K562 (cell line): ENCODE measurements at regions not wholly inside any gene's neighbourhood (a gene's known extent, or its start where the extent isn't known, plus 50 kb on each side); places are given as distances from the start of the nearest gene placed in this dataset.

ENCODE experiments used
- ATAC-seq: fragments of 200-7000 bp; cut with Tn5 transposase; 3 replicates; pipeline ENCODE4 v1.9.1; 2020; ENCODE audit warnings: moderate library complexity
- BruUV-seq: library from RNA; stranded (reverse); fragments of 400-500 nt; replicated peaks from 2 replicates; lab custom pipeline; 2021; lab: Mats Ljungman, UMichigan
- CTCF ChIA-PET: fragments of 300-600 bp; formaldehyde crosslinking; extraction: SDS; loops from one replicate; lab custom pipeline; 2021; ENCODE audit warnings: low intra/inter-chr PET ratio; lab: Yijun Ruan, JAX
- POLR2A ChIA-PET: fragments of 300-600, 350-650 bp; sonication (Branson Sonifier 250); formaldehyde crosslinking; extraction: SDS; loops from one replicate; lab custom pipeline; 2021; ENCODE audit warnings: antibody characterized with exemption, inconsistent platforms; lab: Yijun Ruan, JAX
- DNase-seq, 4 experiments: peaks; one replicate each; pipeline versions ENCODE4 v3.0.0 to v3.0.0-alpha.2; 2011 to 2018; ENCODE audit warnings: low spot score in 3 of 4, mixed read lengths in 3 of 4; ENCODE audit errors: extremely low read depth in 1 of 4
- FAIRE-seq: peaks from 2 replicates; lab custom pipeline; 2011; peaks lifted over from hg19 to GRCh38; lab: Jason Lieb, UNC
- H2AFZ ChIP-seq: 2 replicates; pipeline ENCODE4 v1.6.0; 2011; ENCODE audit warnings: low read depth, low read length, control low read depth, inconsistent platforms
- H3K27ac ChIP-seq: fragments of 200-600 bp; 3 replicates; pipeline ENCODE4 v1.8.0; 2011; ENCODE audit warnings: low read depth, mild to moderate bottlenecking, control low read depth, inconsistent platforms, low read length, moderate library complexity, mixed read lengths; ENCODE audit errors: extremely low read depth
- H3K27me3 ChIP-seq, 2 experiments: fragments of 300-600 bp in 1 of 2; 2 replicates in 1 of 2; 3 replicates in 1 of 2; pipeline versions ENCODE4 v1.6.0 to v1.8.0; 2011; ENCODE audit warnings: inconsistent platforms in 2 of 2, low read length in 2 of 2, mild to moderate bottlenecking in 1 of 2, mixed read lengths in 1 of 2, moderate library complexity in 1 of 2; ENCODE audit not compliant: control insufficient read depth in 2 of 2, insufficient read depth in 2 of 2
- H3K36me3 ChIP-seq: fragments of 300-600 bp; 3 replicates; pipeline ENCODE4 v1.8.0; 2011; ENCODE audit warnings: mild to moderate bottlenecking, low read length, inconsistent platforms; ENCODE audit not compliant: control insufficient read depth, insufficient read depth
- H3K4me1 ChIP-seq, 2 experiments: fragments of 200-600 bp in 1 of 2; replicated peaks in 1 of 2; 2 replicates in 1 of 2; 3 replicates in 1 of 2; pipeline versions ENCODE4 v1.5.1 to v1.8.0; 2011; ENCODE audit warnings: inconsistent platforms in 2 of 2, low read length in 2 of 2, mild to moderate bottlenecking in 1 of 2, mixed read lengths in 1 of 2, moderate library complexity in 1 of 2; ENCODE audit not compliant: control insufficient read depth in 2 of 2, insufficient read depth in 2 of 2
- H3K4me2 ChIP-seq: 2 replicates; pipeline ENCODE4 v1.6.1; 2011; ENCODE audit warnings: low read length, control low read depth, inconsistent platforms, mixed read lengths; ENCODE audit not compliant: insufficient read depth
- H3K4me3 ChIP-seq: fragments of 200-600 bp; sonication (generic), shearing (Covaris generic); 2 replicates; pipeline ENCODE4 v1.5.1; 2016; ENCODE audit warnings: control low read depth, inconsistent platforms
- H3K79me2 ChIP-seq: fragments of 200-600 bp; 3 replicates; pipeline ENCODE4 v1.8.0; 2011; ENCODE audit warnings: low read length, inconsistent platforms; ENCODE audit not compliant: control insufficient read depth, insufficient read depth
- H3K9ac ChIP-seq, 2 experiments: 2 replicates each; pipeline versions ENCODE4 v1.6.0 to v1.6.1; 2011; ENCODE audit warnings: low read depth in 2 of 2, low read length in 2 of 2, control low read depth in 1 of 2, inconsistent platforms in 1 of 2, mild to moderate bottlenecking in 1 of 2, mixed read lengths in 1 of 2; ENCODE audit not compliant: insufficient read depth in 1 of 2
- H3K9me1 ChIP-seq: one replicate; pipeline ENCODE4 v1.6.0; 2011; ENCODE audit warnings: inconsistent platforms, mild to moderate bottlenecking, low read length, moderate library complexity; ENCODE audit not compliant: control insufficient read depth, insufficient read depth
- H3K9me3 ChIP-seq: replicated peaks from 2 replicates; pipeline ENCODE4 v1.5.1; 2011; ENCODE audit warnings: low read depth, low read length, inconsistent platforms; ENCODE audit not compliant: control insufficient read depth, insufficient read depth
- H4K20me1 ChIP-seq: replicated peaks from 2 replicates; pipeline ENCODE4 v1.6.1; 2011; ENCODE audit warnings: low read length, inconsistent platforms, mixed read lengths; ENCODE audit not compliant: control insufficient read depth, insufficient read depth
- ELF4 ChIP-seq: fragments of 450-650 bp; formaldehyde crosslinking; IDR thresholded peaks from 2 replicates; pipeline ENCODE4 v1.4.0; 2022; ENCODE audit warnings: missing genetic modification characterization
- KHSRP ChIP-seq: fragments of 450-650 bp; IDR thresholded peaks from 2 replicates; pipeline ENCODE4 v1.6.1; 2017
- NFXL1 ChIP-seq: fragments of 450-650 bp; formaldehyde crosslinking; IDR thresholded peaks from 2 replicates; pipeline ENCODE4 v1.4.0; 2021; ENCODE audit warnings: mild to moderate bottlenecking
- ZNF274 ChIP-seq: IDR thresholded peaks from 2 replicates; pipeline ENCODE4 v1.6.1; 2011; ENCODE audit warnings: low read depth, mild to moderate bottlenecking, low read length, moderate library complexity, borderline replicate concordance
- WGBS: fragments of 100-300 bp; shearing (Covaris generic); methylation state at CpG from one replicate; pipeline ENCODE4 v1.1.6; 2016; ENCODE audit warnings: low coverage, mixed read lengths; ENCODE audit not compliant: insufficient coverage; ENCODE audit errors: missing lambda C conversion rate; 5-methylcytosine and 5-hydroxymethylcytosine counted together
- in situ Hi-C: fragments of 300-500 bp; cut with MboI; formaldehyde crosslinking; loops from 4 replicates; pipeline ENCODE4 v1.15.0; 2018; ENCODE audit warnings: inconsistent platforms, mixed read lengths
- intact Hi-C: fragments of 100-400 bp; cut with micrococcal nuclease; formaldehyde crosslinking; loops from 2 replicates; pipeline ENCODE4 v1.14.2; 2022

GRCh38 chr18:15198116-15198389 is 450.1 kb downstream of the ANKRD30B start:
- in situ Hi-C loops (no loop called here), intact Hi-C loops (no loop called here)
- H3K9me3 ChIP-seq = no peaks in the 10 kb centered on the region
- H4K20me1 ChIP-seq = no peaks in the 10 kb centered on the region
- no peaks in the 10 kb centered on the region; a peak in 1 of 5 replicates for H3K4me1 ChIP-seq
- no peak overlapping the region for H3K9ac ChIP-seq
- no peak overlapping the region for H2AFZ ChIP-seq
- DNase-seq (no peak), ATAC-seq (no peak), FAIRE-seq (no peak)
- 30% methylated on average over 17 of the region's 30 CpGs for WGBS
- BruUV-seq = no TSS peak
- H3K79me2 ChIP-seq = no peaks in the 10 kb centered on the region
- no peak overlapping the region for H3K4me2 ChIP-seq
- H3K36me3 ChIP-seq = no peaks in the 10 kb centered on the region
- no peak overlapping the region for H3K27ac ChIP-seq
- TF ChIP-seq KHSRP = no peak
- no peak for TF ChIP-seq NFXL1 (CRISPR knock-in tag)
- TF ChIP-seq ZNF274 = no peak
- no peak for TF ChIP-seq ELF4 (CRISPR knock-in tag)
- POLR2A ChIA-PET = no interaction called here
- no peaks in the 10 kb centered on the region for H3K27me3 ChIP-seq
- CTCF ChIA-PET = no interaction called here
- no peaks in the 10 kb centered on the region for H3K9me1 ChIP-seq
- H3K4me3 ChIP-seq = no peak overlapping the region
